Suprapubic skin (tissue), 4 donors: ENCODE measurements at regions not wholly inside any gene's neighbourhood (a gene's known extent, or its start where the extent isn't known, plus 50 kb on each side); places are given as distances from the start of the nearest gene placed in this dataset.

Experiments
- CTCF ChIP-seq, 2 donors: fragments of 200-600 bp in 1 of 2; fragments of 450-650 bp in 1 of 2; sonication (generic) in 1 of 2; IDR thresholded peaks; one replicate each; pipeline ENCODE4 v1.5.1; 2016 to 2019; ENCODE audit warnings: antibody characterized with exemption in 2 of 2, mild to moderate bottlenecking in 1 of 2, moderate library complexity in 1 of 2
- POLR2A ChIP-seq, 2 donors: fragments of 450-650 bp; IDR thresholded peaks; one replicate each; pipeline ENCODE4 v1.6.1; 2017; ENCODE audit warnings: antibody characterized with exemption in 2 of 2, mild to moderate bottlenecking in 2 of 2, moderate library complexity in 2 of 2
- POLR2AphosphoS5 ChIP-seq, 3 donors: sonication (generic); formaldehyde crosslinking; IDR thresholded peaks; one replicate each; pipeline ENCODE4 v1.6.1; 2017; ENCODE audit warnings: antibody characterized with exemption in 3 of 3

- TF ChIP-seq CTCF (IDR thresholded peaks at IDR 0.05) (no peak), POLR2A (IDR thresholded peaks at IDR 0.05) (no peak), POLR2AphosphoS5 (IDR thresholded peaks at IDR 0.05) (no peak)
Measured at GRCh38 chr14:43175896-43176295, 1331.2 kb downstream of the FSCB start.
